ENCODE measurements at regions not wholly inside any gene's neighbourhood (a gene's known extent, or its start where the extent isn't known, plus 50 kb on each side); places are given as distances from the start of the nearest gene placed in this dataset.

GRCh38 chr5:13359344-13359743 is 585.1 kb downstream of the DNAH5 start:
- TF ChIP-seq, protein P1, sequence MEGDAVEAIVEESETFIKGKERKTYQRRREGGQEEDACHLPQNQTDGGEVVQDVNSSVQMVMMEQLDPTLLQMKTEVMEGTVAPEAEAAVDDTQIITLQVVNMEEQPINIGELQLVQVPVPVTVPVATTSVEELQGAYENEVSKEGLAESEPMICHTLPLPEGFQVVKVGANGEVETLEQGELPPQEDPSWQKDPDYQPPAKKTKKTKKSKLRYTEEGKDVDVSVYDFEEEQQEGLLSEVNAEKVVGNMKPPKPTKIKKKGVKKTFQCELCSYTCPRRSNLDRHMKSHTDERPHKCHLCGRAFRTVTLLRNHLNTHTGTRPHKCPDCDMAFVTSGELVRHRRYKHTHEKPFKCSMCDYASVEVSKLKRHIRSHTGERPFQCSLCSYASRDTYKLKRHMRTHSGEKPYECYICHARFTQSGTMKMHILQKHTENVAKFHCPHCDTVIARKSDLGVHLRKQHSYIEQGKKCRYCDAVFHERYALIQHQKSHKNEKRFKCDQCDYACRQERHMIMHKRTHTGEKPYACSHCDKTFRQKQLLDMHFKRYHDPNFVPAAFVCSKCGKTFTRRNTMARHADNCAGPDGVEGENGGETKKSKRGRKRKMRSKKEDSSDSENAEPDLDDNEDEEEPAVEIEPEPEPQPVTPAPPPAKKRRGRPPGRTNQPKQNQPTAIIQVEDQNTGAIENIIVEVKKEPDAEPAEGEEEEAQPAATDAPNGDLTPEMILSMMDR (IDR thresholded peaks at IDR 0.05): no peak
- H3K27me3 Mint-ChIP-seq: no peaks in the 10 kb centered on the region
- peaks cover 2% of the 10 kb centered on the region for H3K9me3 Mint-ChIP-seq
- ATAC-seq (ENCODE audit: low read depth) (no peak), DNase-seq (no peak)
- no peaks in the 10 kb centered on the region for H3K4me1 Mint-ChIP-seq
- no peaks in the 10 kb centered on the region for H3K36me3 Mint-ChIP-seq (ENCODE audit: low read depth)
- intact Hi-C loops (cut with micrococcal nuclease): no loop called here
- CTCF ChIA-PET: no interaction called here
- no peak overlapping the region for H3K27ac Mint-ChIP-seq
- POLR2A ChIA-PET: no interaction called here
- H3K4me3 Mint-ChIP-seq: no peak overlapping the region

DNA sequence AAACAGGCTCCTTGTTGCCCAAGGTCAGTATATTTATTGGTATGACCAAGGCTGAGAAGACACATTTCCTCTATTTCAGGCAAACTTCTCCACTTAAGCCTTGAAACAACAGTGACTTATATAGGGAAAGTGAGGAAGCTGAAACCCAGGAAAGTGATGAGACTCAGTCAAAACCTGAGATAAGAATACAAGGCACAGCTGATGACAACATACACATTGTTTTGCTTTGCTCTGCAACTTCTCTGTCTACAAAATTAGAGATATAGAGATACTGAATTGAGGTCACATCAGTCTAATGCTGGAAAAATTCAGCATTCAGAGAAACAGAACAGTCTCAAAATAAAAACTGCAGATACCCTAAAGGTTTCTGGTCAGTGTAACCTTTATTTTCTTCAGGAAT is 586.1 kb downstream of the DNAH5 start:
- Mint-ChIP-seq H3K9me3 (peaks cover 2% of the 10 kb centered on the region), H3K4me3 (no peak overlapping the region), H3K36me3 (ENCODE audit: low read depth) (no peaks in the 10 kb centered on the region), H3K4me1 (no peaks in the 10 kb centered on the region), H3K27ac (no peak overlapping the region), H3K27me3 (no peaks in the 10 kb centered on the region)
- POLR2A ChIA-PET: no interaction called here
- intact Hi-C loops (cut with micrococcal nuclease): no loop called here
- CTCF ChIA-PET: no interaction called here
- no peak for ATAC-seq (ENCODE audit: low read depth)
- DNase-seq: no peak
- TF ChIP-seq, protein P1 (IDR thresholded peaks at IDR 0.05): no peak

GRCh38 chr5:13357929-13358328 is 586.6 kb downstream of the DNAH5 start:
- H3K4me1 Mint-ChIP-seq: no peaks in the 10 kb centered on the region
- H3K9me3 Mint-ChIP-seq: peaks cover 3% of the 10 kb centered on the region
- DNase-seq (no peak), ATAC-seq (ENCODE audit: low read depth) (no peak)
- intact Hi-C loops (cut with micrococcal nuclease): no loop called here
- TF ChIP-seq, protein P1 (IDR thresholded peaks at IDR 0.05): no peak
- POLR2A ChIA-PET: no interaction called here
- H3K4me3 Mint-ChIP-seq: no peak overlapping the region
- H3K27ac Mint-ChIP-seq: no peak overlapping the region
- no peaks in the 10 kb centered on the region for H3K27me3 Mint-ChIP-seq
- H3K36me3 Mint-ChIP-seq (ENCODE audit: low read depth): no peaks in the 10 kb centered on the region
- CTCF ChIA-PET: no interaction called here

DNA sequence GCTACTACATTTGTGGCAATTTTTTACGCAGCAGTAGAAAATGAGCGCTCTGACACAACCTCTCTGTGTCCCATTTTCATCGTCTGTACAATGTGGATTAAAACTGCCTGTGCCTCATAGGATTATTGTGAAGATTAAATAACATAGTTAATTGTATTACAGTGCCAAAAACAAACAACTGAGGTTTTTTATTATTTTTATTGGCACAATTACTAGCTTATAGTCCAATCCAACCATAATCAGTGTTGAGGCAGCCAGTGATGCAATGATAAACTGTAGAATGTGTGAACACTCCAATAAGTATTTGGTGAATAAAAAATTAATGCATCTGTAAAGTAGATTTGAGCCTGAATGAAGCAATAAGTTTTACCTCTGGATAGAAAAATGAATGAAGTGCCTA is 588.3 kb downstream of the DNAH5 start:
- DNase-seq (no peak), ATAC-seq (ENCODE audit: low read depth) (no peak)
- ChIA-PET POLR2A (no interaction called here), CTCF (no interaction called here)
- Mint-ChIP-seq H3K4me1 (no peaks in the 10 kb centered on the region), H3K9me3 (peaks cover 3% of the 10 kb centered on the region), H3K4me3 (no peak overlapping the region), H3K36me3 (ENCODE audit: low read depth) (no peaks in the 10 kb centered on the region), H3K27ac (no peak overlapping the region), H3K27me3 (no peaks in the 10 kb centered on the region)
- TF ChIP-seq, protein P1 (IDR thresholded peaks at IDR 0.05): no peak
- intact Hi-C loops (cut with micrococcal nuclease): no loop called here

- Mint-ChIP-seq H3K4me3 (no peak overlapping the region), H3K27ac (no peak overlapping the region), H3K4me1 (no peaks in the 10 kb centered on the region), H3K9me3 (peaks cover 3% of the 10 kb centered on the region), H3K36me3 (ENCODE audit: low read depth) (no peaks in the 10 kb centered on the region), H3K27me3 (no peaks in the 10 kb centered on the region)
- ChIA-PET POLR2A (no interaction called here), CTCF (no interaction called here)
- intact Hi-C loops (cut with micrococcal nuclease): no loop called here
- TF ChIP-seq, protein P1 (IDR thresholded peaks at IDR 0.05): no peak
- ATAC-seq (ENCODE audit: low read depth) (no peak), DNase-seq (no peak)
These were observed 589.9 kb downstream of the DNAH5 start for GRCh38 chr5:13354611-13355010.

Measured in activated B cell treated with CpG ODN at 0.5 μM for 24 hours (primary cell).